Prostate gland (tissue), 2 donors: ENCODE measurements at regions not wholly inside any gene's neighbourhood (a gene's known extent, or its start where the extent isn't known, plus 50 kb on each side); places are given as distances from the start of the nearest gene placed in this dataset.

Source experiments
- POLR2A ChIP-seq: fragments of 450-650 bp; IDR thresholded peaks from one replicate; pipeline ENCODE4 v1.6.1; 2016; ENCODE audit warnings: antibody characterized with exemption, mild to moderate bottlenecking
- POLR2AphosphoS5 ChIP-seq: sonication (generic); formaldehyde crosslinking; IDR thresholded peaks from one replicate; pipeline ENCODE4 v1.6.1; 2017; ENCODE audit warnings: antibody characterized with exemption
- TF ChIP-seq, protein P1 (sequence below), 4 experiments: fragments of 200-600 bp in 2 of 4; fragments of 450-650 bp in 2 of 4; sonication (generic) in 2 of 4; IDR thresholded peaks; 1 replicate in 3 of 4; 2 replicates in 1 of 4; pipeline ENCODE4 v1.5.1; 2016 to 2019; ENCODE audit warnings: antibody characterized with exemption in 4 of 4, mild to moderate bottlenecking in 2 of 4, moderate library complexity in 2 of 4

DNA sequence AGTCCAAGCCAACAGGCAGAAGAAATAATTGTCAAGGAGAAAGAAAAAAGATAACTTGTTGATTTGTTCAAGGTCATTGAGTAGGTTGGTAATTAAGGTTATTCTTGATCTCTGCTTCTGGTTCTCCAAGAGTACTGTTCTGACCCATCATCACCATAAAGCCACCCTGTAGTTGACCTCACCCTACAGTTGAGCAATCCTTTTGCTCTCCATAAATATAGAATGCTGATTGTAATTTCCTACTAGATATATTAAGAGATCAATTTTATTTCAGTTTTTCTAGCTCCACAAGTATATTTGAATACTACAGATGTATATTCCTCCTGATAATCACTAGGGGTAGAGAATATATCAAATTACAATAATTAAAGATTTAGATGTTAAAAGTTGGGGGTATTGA is 350.5 kb upstream of the PDE3A start:
- TF ChIP-seq, protein P1, sequence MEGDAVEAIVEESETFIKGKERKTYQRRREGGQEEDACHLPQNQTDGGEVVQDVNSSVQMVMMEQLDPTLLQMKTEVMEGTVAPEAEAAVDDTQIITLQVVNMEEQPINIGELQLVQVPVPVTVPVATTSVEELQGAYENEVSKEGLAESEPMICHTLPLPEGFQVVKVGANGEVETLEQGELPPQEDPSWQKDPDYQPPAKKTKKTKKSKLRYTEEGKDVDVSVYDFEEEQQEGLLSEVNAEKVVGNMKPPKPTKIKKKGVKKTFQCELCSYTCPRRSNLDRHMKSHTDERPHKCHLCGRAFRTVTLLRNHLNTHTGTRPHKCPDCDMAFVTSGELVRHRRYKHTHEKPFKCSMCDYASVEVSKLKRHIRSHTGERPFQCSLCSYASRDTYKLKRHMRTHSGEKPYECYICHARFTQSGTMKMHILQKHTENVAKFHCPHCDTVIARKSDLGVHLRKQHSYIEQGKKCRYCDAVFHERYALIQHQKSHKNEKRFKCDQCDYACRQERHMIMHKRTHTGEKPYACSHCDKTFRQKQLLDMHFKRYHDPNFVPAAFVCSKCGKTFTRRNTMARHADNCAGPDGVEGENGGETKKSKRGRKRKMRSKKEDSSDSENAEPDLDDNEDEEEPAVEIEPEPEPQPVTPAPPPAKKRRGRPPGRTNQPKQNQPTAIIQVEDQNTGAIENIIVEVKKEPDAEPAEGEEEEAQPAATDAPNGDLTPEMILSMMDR (IDR thresholded peaks at IDR 0.05), result no peak
- TF ChIP-seq POLR2A, result no peak
- TF ChIP-seq POLR2AphosphoS5, result no peak
